Liver (tissue), 8 donors: ENCODE measurements at regions not wholly inside any gene's neighbourhood (a gene's known extent, or its start where the extent isn't known, plus 50 kb on each side); places are given as distances from the start of the nearest gene placed in this dataset.

Source experiments
- DNase-seq: peaks from one replicate; pipeline ENCODE4 v3.0.0-alpha.2; 2017; ENCODE audit warnings: low spot score
- H3K27ac ChIP-seq, 2 donors: one replicate each; pipeline ENCODE4 v1.7.0; 2013; ENCODE audit warnings: inconsistent platforms in 2 of 2, low read length in 2 of 2, control low read depth in 1 of 2, low read depth in 1 of 2, mild to moderate bottlenecking in 1 of 2
- H3K27me3 ChIP-seq, 4 donors: one replicate each; pipeline versions ENCODE4 v1.6.1 to v1.7.0; 2013; ENCODE audit warnings: low read length in 3 of 4, inconsistent platforms in 1 of 4, mild to moderate bottlenecking in 1 of 4, moderate library complexity in 1 of 4; ENCODE audit not compliant: control insufficient read depth in 4 of 4, insufficient read depth in 4 of 4
- H3K36me3 ChIP-seq, 4 donors: one replicate each; pipeline versions ENCODE4 v1.6.1 to v1.7.0; 2013; ENCODE audit warnings: low read length in 3 of 4, mild to moderate bottlenecking in 3 of 4, low read depth in 1 of 4, moderate library complexity in 1 of 4; ENCODE audit not compliant: control insufficient read depth in 4 of 4, insufficient read depth in 3 of 4
- H3K4me1 ChIP-seq, 4 donors: one replicate each; pipeline versions ENCODE4 v1.6.1 to v1.7.0; 2013; ENCODE audit warnings: low read length in 3 of 4, mild to moderate bottlenecking in 3 of 4, moderate library complexity in 1 of 4; ENCODE audit not compliant: control insufficient read depth in 4 of 4, insufficient read depth in 4 of 4
- H3K4me3 ChIP-seq, 3 donors: one replicate each; pipeline versions ENCODE4 v1.6.1 to v1.7.0; 2013; ENCODE audit warnings: low read length in 3 of 3, control low read depth in 1 of 3, low read depth in 1 of 3, mild to moderate bottlenecking in 1 of 3
- H3K9ac ChIP-seq, 2 donors: one replicate each; pipeline ENCODE4 v1.7.0; 2013; ENCODE audit warnings: low read length in 2 of 2, mild to moderate bottlenecking in 2 of 2, moderate library complexity in 2 of 2, control low read depth in 1 of 2, low read depth in 1 of 2
- H3K9me3 ChIP-seq, 4 donors: one replicate each; pipeline versions ENCODE4 v1.6.1 to v1.7.0; 2013; ENCODE audit warnings: low read length in 3 of 4; ENCODE audit not compliant: control insufficient read depth in 4 of 4
- ATF3 ChIP-seq: IDR thresholded peaks from 2 replicates; pipeline ENCODE4 v1.6.1; 2016; ENCODE audit warnings: antibody characterized with exemption
- CTCF ChIP-seq: fragments of 150-350 bp; IDR thresholded peaks from 2 replicates; pipeline ENCODE4 v1.5.1; 2017; ENCODE audit warnings: improper control_type of control experiment, low read depth, low read length; ENCODE audit not compliant: missing input control
- EGR1 ChIP-seq, 2 donors: IDR thresholded peaks; 2 replicates each; pipeline ENCODE4 v1.6.1; 2016 to 2018; ENCODE audit warnings: antibody characterized with exemption in 2 of 2, low read depth in 2 of 2
- FOXA2 ChIP-seq: IDR thresholded peaks from 2 replicates; pipeline ENCODE4 v1.6.1; 2016; ENCODE audit warnings: antibody characterized with exemption
- GABPA ChIP-seq, 2 donors: IDR thresholded peaks in 1 of 2; conservative IDR thresholded peaks in 1 of 2; 2 replicates each; pipeline ENCODE4 v1.6.1; 2016; ENCODE audit warnings: antibody characterized with exemption in 2 of 2, mild to moderate bottlenecking in 1 of 2, moderate library complexity in 1 of 2
- HNF4A ChIP-seq, 2 donors: conservative IDR thresholded peaks; 2 replicates each; pipeline ENCODE4 v1.6.1; 2016; ENCODE audit warnings: antibody characterized with exemption in 2 of 2, mild to moderate bottlenecking in 2 of 2
- HNF4G ChIP-seq: IDR thresholded peaks from 2 replicates; pipeline ENCODE4 v1.6.1; 2016; ENCODE audit warnings: antibody characterized with exemption
- JUND ChIP-seq, 2 donors: IDR thresholded peaks; 2 replicates each; pipeline ENCODE4 v1.6.1; 2016; ENCODE audit warnings: antibody characterized with exemption in 2 of 2
- MAX ChIP-seq: IDR thresholded peaks from 2 replicates; pipeline ENCODE4 v1.6.1; 2016; ENCODE audit warnings: antibody characterized with exemption
- NR2F2 ChIP-seq: IDR thresholded peaks from 2 replicates; pipeline ENCODE4 v1.6.1; 2016; ENCODE audit warnings: antibody characterized with exemption
- RXRA ChIP-seq, 2 donors: IDR thresholded peaks; 2 replicates each; pipeline ENCODE4 v1.6.1; 2017 to 2018; ENCODE audit warnings: antibody characterized with exemption in 2 of 2, mild to moderate bottlenecking in 1 of 2
- SP1 ChIP-seq: IDR thresholded peaks from 2 replicates; pipeline ENCODE4 v1.6.1; 2018; ENCODE audit warnings: antibody characterized with exemption, mild to moderate bottlenecking
- TAF1 ChIP-seq: conservative IDR thresholded peaks from 2 replicates; pipeline ENCODE4 v1.6.1; 2016; ENCODE audit warnings: antibody characterized with exemption, mild to moderate bottlenecking
- YY1 ChIP-seq: IDR thresholded peaks from 2 replicates; pipeline ENCODE4 v1.6.1; 2016; ENCODE audit warnings: antibody characterized with exemption, mild to moderate bottlenecking
- ZBTB33 ChIP-seq: IDR thresholded peaks from 2 replicates; pipeline ENCODE4 v1.6.1; 2016; ENCODE audit warnings: antibody characterized with exemption
- WGBS: extraction: QIAGEN DNeasy Blood & Tissue Kit; methylation state at CpG from one replicate; pipeline ENCODE4 v1.1.7; 2013; 5-methylcytosine and 5-hydroxymethylcytosine counted together
- donor health status: healthy.
- donor health status: healthy.
- donor health status: healthy.
- donor health status: healthy.
- donor health status: healthy.

- no peaks in the 10 kb centered on the region for H3K36me3 ChIP-seq
- no peak for DNase-seq
- H3K9ac ChIP-seq, result no peak overlapping the region
- H3K9me3 ChIP-seq, result no peaks in the 10 kb centered on the region
- H3K4me1 ChIP-seq, result no peaks in the 10 kb centered on the region
- TF ChIP-seq EGR1 (IDR thresholded peaks at IDR 0.05; ENCODE audit: low read depth in 2 of 2) (no peak), GABPA (IDR thresholded peaks at IDR 0.05 in 1 of 2, conservative IDR thresholded peaks at IDR 0.05 in 1 of 2) (no peak), YY1 (no peak), JUND (IDR thresholded peaks at IDR 0.05) (no peak), HNF4G (no peak), CTCF (no peak), NR2F2 (no peak), FOXA2 (no peak), RXRA (IDR thresholded peaks at IDR 0.05) (no peak), MAX (no peak), HNF4A (conservative IDR thresholded peaks at IDR 0.05) (no peak), ZBTB33 (no peak), TAF1 (no peak)
- H3K4me3 ChIP-seq, result no peak overlapping the region
- no peak overlapping the region for H3K27ac ChIP-seq
- H3K27me3 ChIP-seq, result no peaks in the 10 kb centered on the region
Measured at GRCh38 chr3:75248974-75249373, 415.2 kb upstream of the FRG2C start.

GRCh38 chr3:75254685-75255084 lies 409.4 kb upstream of the FRG2C start:
- Histone ChIP-seq H3K9me3 (no peaks in the 10 kb centered on the region), H3K4me1 (no peaks in the 10 kb centered on the region), H3K4me3 (no peak overlapping the region), H3K27me3 (peaks cover 0 to 2% (median 0%) of the 10 kb centered on the region in 4 donors), H3K27ac (no peak overlapping the region), H3K36me3 (no peaks in the 10 kb centered on the region), H3K9ac (no peak overlapping the region)
- WGBS, result 71% methylated on average over 3 of the region's 3 CpGs
- no peak for TF ChIP-seq SP1
- no peak for TF ChIP-seq CTCF
- no peak for TF ChIP-seq MAX
- TF ChIP-seq YY1, result no peak
- no peak for TF ChIP-seq ATF3
- no peak for TF ChIP-seq EGR1 (IDR thresholded peaks at IDR 0.05; ENCODE audit: low read depth in 2 of 2)
- DNase-seq, result no peak
